ENCODE measurements at regions not wholly inside any gene's neighbourhood (a gene's known extent, or its start where the extent isn't known, plus 50 kb on each side); places are given as distances from the start of the nearest gene placed in this dataset.

- no peak for ATAC-seq (ENCODE audit: low FRiP score in 2 of 2)
- TF ChIP-seq CTCF (IDR thresholded peaks at IDR 0.05) (no peak), POLR2A (IDR thresholded peaks at IDR 0.05) (no peak), EP300 (IDR thresholded peaks at IDR 0.05) (no peak), POLR2AphosphoS5 (IDR thresholded peaks at IDR 0.05) (no peak)
- H3K9me3 ChIP-seq, result no peaks in the 10 kb centered on the region
- no peaks in the 10 kb centered on the region for H3K36me3 ChIP-seq
- no peak overlapping the region for H3K27ac ChIP-seq
- H3K4me3 ChIP-seq, result no peak overlapping the region
- WGBS, 2 donors, result 80 to 84% methylated on average over 9 of the region's 9 CpGs
- no peaks in the 10 kb centered on the region for H3K4me1 ChIP-seq
- DNase-seq, result no peak
- H3K27me3 ChIP-seq, result no peaks in the 10 kb centered on the region
Observed at GRCh38 chr1:222087221-222087920, 345.5 kb upstream of the DUSP10 start.

- H3K27me3 ChIP-seq, result no peaks in the 10 kb centered on the region
- ATAC-seq (ENCODE audit: low FRiP score in 2 of 2), result peak in 1 of 2 donors; percentile 90
- H3K4me1 ChIP-seq, result no peaks in the 10 kb centered on the region
- 72 to 79% methylated on average over 1 of the region's 1 CpG for WGBS, 2 donors
- H3K4me3 ChIP-seq, result no peak overlapping the region
- no peak overlapping the region for H3K27ac ChIP-seq
- TF ChIP-seq POLR2A (IDR thresholded peaks at IDR 0.05), result no peak
- no peak for TF ChIP-seq CTCF (IDR thresholded peaks at IDR 0.05)
- no peak for DNase-seq
- no peaks in the 10 kb centered on the region for H3K36me3 ChIP-seq
- no peaks in the 10 kb centered on the region for H3K9me3 ChIP-seq
Observed at GRCh38 chr1:222084996-222085395, 343.1 kb upstream of the DUSP10 start.

- H3K4me1 ChIP-seq, result no peaks in the 10 kb centered on the region
- no peak overlapping the region for H3K4me3 ChIP-seq
- H3K27me3 ChIP-seq, result no peaks in the 10 kb centered on the region
- H3K27ac ChIP-seq, result no peak overlapping the region
- H3K9me3 ChIP-seq, result no peaks in the 10 kb centered on the region
- no peak for TF ChIP-seq POLR2AphosphoS5 (IDR thresholded peaks at IDR 0.05)
- no peak for TF ChIP-seq CTCF (IDR thresholded peaks at IDR 0.05)
- no peak for TF ChIP-seq EP300 (IDR thresholded peaks at IDR 0.05)
- TF ChIP-seq POLR2A (IDR thresholded peaks at IDR 0.05), result no peak
- no peak for ATAC-seq (ENCODE audit: low FRiP score in 2 of 2)
- no peak for DNase-seq
- no peaks in the 10 kb centered on the region for H3K36me3 ChIP-seq
Observed at GRCh38 chr1:222084048-222084447, 342.2 kb upstream of the DUSP10 start.

GRCh38 chr1:222081859-222082258 lies 340.0 kb upstream of the DUSP10 start:
- DNase-seq (no peak), ATAC-seq (ENCODE audit: low FRiP score in 2 of 2) (no peak)
- no peak overlapping the region for H3K4me3 ChIP-seq
- TF ChIP-seq EP300 (IDR thresholded peaks at IDR 0.05) (no peak), POLR2A (IDR thresholded peaks at IDR 0.05) (no peak), CTCF (IDR thresholded peaks at IDR 0.05) (no peak)
- H3K9me3 ChIP-seq, result no peaks in the 10 kb centered on the region
- H3K36me3 ChIP-seq, result no peaks in the 10 kb centered on the region
- no peaks in the 10 kb centered on the region for H3K4me1 ChIP-seq
- H3K27ac ChIP-seq, result no peak overlapping the region
- 74 to 78% methylated on average over 3 of the region's 3 CpGs for WGBS, 2 donors
- H3K27me3 ChIP-seq, result no peaks in the 10 kb centered on the region

GRCh38 chr1:222079566-222079965 lies 337.7 kb upstream of the DUSP10 start:
- H3K27me3 ChIP-seq, result no peaks in the 10 kb centered on the region
- H3K4me1 ChIP-seq, result no peaks in the 10 kb centered on the region
- H3K36me3 ChIP-seq, result no peaks in the 10 kb centered on the region
- 80 to 91% methylated on average over 1 of the region's 1 CpG for WGBS, 2 donors
- H3K9me3 ChIP-seq, result no peaks in the 10 kb centered on the region
- TF ChIP-seq POLR2A (IDR thresholded peaks at IDR 0.05) (no peak), EP300 (IDR thresholded peaks at IDR 0.05) (no peak), CTCF (IDR thresholded peaks at IDR 0.05) (no peak), POLR2AphosphoS5 (IDR thresholded peaks at IDR 0.05) (no peak)
- DNase-seq, result no peak
- ATAC-seq (ENCODE audit: low FRiP score in 2 of 2), result no peak
- no peak overlapping the region for H3K27ac ChIP-seq
- H3K4me3 ChIP-seq, result no peak overlapping the region
